A549 (cell line): ENCODE measurements at regions not wholly inside any gene's neighbourhood (a gene's known extent, or its start where the extent isn't known, plus 50 kb on each side); places are given as distances from the start of the nearest gene placed in this dataset.

Source experiments
- ATAC-seq, 2 experiments: fragments of 200-7000 bp in 1 of 2; fragments of >200 bp in 1 of 2; cut with Nextera tagmentation in 1 of 2; cut with Tn5 transposase in 1 of 2; 3 replicates each; pipeline versions ENCODE4 v1.8.0 to v1.9.1; 2018 to 2020; ENCODE audit warnings: mild to moderate bottlenecking in 1 of 2, moderate library complexity in 1 of 2
- CTCF ChIA-PET: fragments of 300-600 bp; sonication (Branson Sonifier 250); formaldehyde crosslinking; extraction: SDS; loops from one replicate; lab custom pipeline; 2021; ENCODE audit warnings: antibody characterized with exemption, inconsistent platforms; lab: Yijun Ruan, JAX
- POLR2A ChIA-PET: fragments of 350-600 bp; formaldehyde crosslinking; extraction: SDS; loops from one replicate; lab custom pipeline; 2021; ENCODE audit warnings: antibody characterized with exemption, inconsistent platforms; lab: Yijun Ruan, JAX
- DNase-seq, 2 experiments: peaks; one replicate each; pipeline versions ENCODE4 v3.0.0 to v3.0.0-alpha.2; 2011 to 2016; ENCODE audit warnings: low read depth in 1 of 2, low spot score in 1 of 2
- FAIRE-seq: peaks from 2 replicates; lab custom pipeline; 2011; peaks lifted over from hg19 to GRCh38; lab: Jason Lieb, UNC
- H3K27ac ChIP-seq, 2 experiments: fragments of >200 bp; sonication (Bioruptor Twin); formaldehyde crosslinking; 3 replicates each; pipeline ENCODE4 v1.5.1; 2016 to 2017
- H3K4me1 ChIP-seq: fragments of >200 bp; sonication (Bioruptor Twin); formaldehyde crosslinking; 3 replicates; pipeline ENCODE4 v1.6.1; 2016
- H3K4me2 ChIP-seq: fragments of >200 bp; sonication (Bioruptor Twin); formaldehyde crosslinking; 3 replicates; pipeline ENCODE4 v1.6.1; 2016
- H3K4me3 ChIP-seq: fragments of >200 bp; sonication (Bioruptor Twin); formaldehyde crosslinking; 3 replicates; pipeline ENCODE4 v1.5.1; 2016
- H3K9me3 ChIP-seq: fragments of >200 bp; sonication (Bioruptor Twin); formaldehyde crosslinking; 3 replicates; pipeline ENCODE4 v1.6.1; 2016
- BCL3 ChIP-seq: fragments of >200 bp; sonication (Bioruptor Twin); formaldehyde crosslinking; IDR thresholded peaks from 3 replicates; pipeline ENCODE4 v1.6.1; 2016
- CBX8 ChIP-seq: fragments of 200-600 bp; sonication (generic); IDR thresholded peaks from 2 replicates; pipeline ENCODE4 v1.6.1; 2016
- EP300 ChIP-seq, 2 experiments: fragments of >200 bp; sonication (Bioruptor Twin); formaldehyde crosslinking; IDR thresholded peaks; 2 replicates in 1 of 2; 3 replicates in 1 of 2; pipeline ENCODE4 v1.6.1; 2016 to 2017
- FOXS1 ChIP-seq: fragments of 250-450 bp; sonication (Bioruptor Pico); IDR thresholded peaks from 2 replicates; pipeline ENCODE4 v1.5.0; 2020; ENCODE audit warnings: mild to moderate bottlenecking, moderate library complexity
- GATA3 ChIP-seq: IDR thresholded peaks from 2 replicates; pipeline ENCODE4 v1.6.1; 2012; ENCODE audit warnings: borderline replicate concordance
- HES2 ChIP-seq: fragments of >200 bp; sonication (Bioruptor Twin); formaldehyde crosslinking; IDR thresholded peaks from 2 replicates; pipeline ENCODE4 v1.6.1; 2016
- HOXA7 ChIP-seq: fragments of 250-450 bp; sonication (Bioruptor Pico); IDR thresholded peaks from 2 replicates; pipeline ENCODE4 v1.5.0; 2020; ENCODE audit warnings: mild to moderate bottlenecking, moderate library complexity
- HOXB5 ChIP-seq: fragments of 250-450 bp; sonication (Bioruptor Pico); IDR thresholded peaks from 2 replicates; pipeline ENCODE4 v1.5.0; 2020; ENCODE audit warnings: mild to moderate bottlenecking, moderate library complexity
- JUNB ChIP-seq: fragments of >200 bp; sonication (Bioruptor Twin); formaldehyde crosslinking; IDR thresholded peaks from 2 replicates; pipeline ENCODE4 v1.6.1; 2016
- KDM5A ChIP-seq: fragments of 200-600 bp; sonication (generic); IDR thresholded peaks from 2 replicates; pipeline ENCODE4 v1.6.1; 2016; ENCODE audit warnings: antibody characterized with exemption, mild to moderate bottlenecking
- MAFK ChIP-seq: fragments of 450-650 bp; IDR thresholded peaks from 2 replicates; pipeline ENCODE4 v1.6.1; 2014; ENCODE audit not compliant: partially characterized antibody
- MYC ChIP-seq: IDR thresholded peaks from 2 replicates; pipeline ENCODE4 v1.6.1; 2012; ENCODE audit warnings: mild to moderate bottlenecking, inconsistent platforms, low read length, improper control_type of control experiment, borderline replicate concordance
- PHF8 ChIP-seq: fragments of 200-600 bp; sonication (generic); IDR thresholded peaks from 2 replicates; pipeline ENCODE4 v1.6.1; 2016; ENCODE audit warnings: low read depth, mild to moderate bottlenecking, antibody characterized with exemption, moderate library complexity, borderline replicate concordance
- RAD21 ChIP-seq, 2 experiments: fragments of >200 bp in 1 of 2; sonication (Bioruptor Twin) in 1 of 2; formaldehyde crosslinking in 1 of 2; IDR thresholded peaks in 1 of 2; conservative IDR thresholded peaks in 1 of 2; 2 replicates in 1 of 2; 3 replicates in 1 of 2; pipeline ENCODE4 v1.6.1; 2012 to 2018; ENCODE audit warnings: inconsistent platforms in 1 of 2
- RARB ChIP-seq: fragments of 250-450 bp; sonication (Bioruptor Pico); IDR thresholded peaks from 2 replicates; pipeline ENCODE4 v1.8.0; 2021; ENCODE audit warnings: mild to moderate bottlenecking, moderate library complexity
- REST ChIP-seq: fragments of 200-600 bp; sonication (generic); IDR thresholded peaks from 2 replicates; pipeline ENCODE4 v1.6.1; 2016; ENCODE audit warnings: antibody characterized with exemption, mild to moderate bottlenecking, moderate library complexity
- RFX5 ChIP-seq: fragments of 450-650 bp; IDR thresholded peaks from 2 replicates; pipeline ENCODE4 v1.7.1; 2014; ENCODE audit warnings: antibody characterized with exemption, mild to moderate bottlenecking, moderate library complexity
- SMC3 ChIP-seq: fragments of >200 bp; sonication (Bioruptor Twin); formaldehyde crosslinking; IDR thresholded peaks from 3 replicates; pipeline ENCODE4 v1.6.1; 2018; ENCODE audit warnings: inconsistent platforms
- TP53 ChIP-seq: fragments of 250-450 bp; sonication (Bioruptor Pico); IDR thresholded peaks from 2 replicates; pipeline ENCODE4 v1.5.0; 2021; ENCODE audit warnings: mild to moderate bottlenecking, moderate library complexity
- ZC3H11A ChIP-seq: fragments of 450-650 bp; IDR thresholded peaks from 2 replicates; pipeline ENCODE4 v1.6.1; 2014; ENCODE audit warnings: antibody characterized with exemption, mild to moderate bottlenecking
- ZSCAN20 ChIP-seq: fragments of 250-450 bp; sonication (Bioruptor Pico); IDR thresholded peaks from 2 replicates; pipeline ENCODE4 v1.8.0; 2022; ENCODE audit warnings: mild to moderate bottlenecking, moderate library complexity
- WGBS: methylation state at CpG from one replicate; pipeline ENCODE4 v1.1.6; 2017; ENCODE audit errors: missing lambda C conversion rate; 5-methylcytosine and 5-hydroxymethylcytosine counted together
- TF ChIP-seq, protein P1 (sequence below): IDR thresholded peaks from 2 replicates; pipeline ENCODE4 v1.6.1; 2012; ENCODE audit warnings: low read depth, borderline replicate concordance

GRCh38 chr6:141057761-141058160 is 1075.0 kb upstream of the GJE1 start:
- Histone ChIP-seq H3K27ac (no peak overlapping the region), H3K4me3 (no peak overlapping the region), H3K4me1 (no peaks in the 10 kb centered on the region), H3K4me2 (no peak overlapping the region), H3K9me3 (no peaks in the 10 kb centered on the region)
- ChIA-PET CTCF (interaction anchor here (0.7 kb wide), 1 partner anchor 10 kb away, joined by 3 read pairs; no protein-coding TSS in a partner anchor), POLR2A (no interaction called here)
- FAIRE-seq (no peak), ATAC-seq (no peak), DNase-seq (no peak)
- WGBS, result 81% methylated on average over 2 of the region's 2 CpGs
- TF ChIP-seq HES2, result no peak
- no peak for TF ChIP-seq MYC
- TF ChIP-seq PHF8, result no peak
- no peak for TF ChIP-seq FOXS1 (CRISPR knock-in tag)
- TF ChIP-seq BCL3, result no peak
- TF ChIP-seq RARB (CRISPR knock-in tag), result no peak
- TF ChIP-seq HOXB5 (CRISPR knock-in tag), result no peak
- no peak for TF ChIP-seq SMC3
- no peak for TF ChIP-seq RAD21 (conservative IDR thresholded peaks at IDR 0.05 in 1 of 2, IDR thresholded peaks at IDR 0.05 in 1 of 2)
- no peak for TF ChIP-seq MAFK
- TF ChIP-seq EP300 (IDR thresholded peaks at IDR 0.05), result no peak
- no peak for TF ChIP-seq REST
- TF ChIP-seq KDM5A, result no peak

- TF ChIP-seq, protein P1, sequence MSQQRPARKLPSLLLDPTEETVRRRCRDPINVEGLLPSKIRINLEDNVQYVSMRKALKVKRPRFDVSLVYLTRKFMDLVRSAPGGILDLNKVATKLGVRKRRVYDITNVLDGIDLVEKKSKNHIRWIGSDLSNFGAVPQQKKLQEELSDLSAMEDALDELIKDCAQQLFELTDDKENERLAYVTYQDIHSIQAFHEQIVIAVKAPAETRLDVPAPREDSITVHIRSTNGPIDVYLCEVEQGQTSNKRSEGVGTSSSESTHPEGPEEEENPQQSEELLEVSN, result no peak
- TF ChIP-seq MAFK (peak; percentile 44), JUNB (no peak)
- no peak overlapping the region for H3K27ac ChIP-seq
- FAIRE-seq, result no peak
- H3K9me3 ChIP-seq, result no peaks in the 10 kb centered on the region
- H3K4me2 ChIP-seq, result no peak overlapping the region
- ATAC-seq, result no peak
- ChIA-PET POLR2A (no interaction called here), CTCF (no interaction called here)
- H3K4me3 ChIP-seq, result no peak overlapping the region
- DNase-seq, result no peak
- 80% methylated on average over 2 of the region's 2 CpGs for WGBS
- no peaks in the 10 kb centered on the region for H3K4me1 ChIP-seq
Observed at GRCh38 chr6:141056945-141057625, 1075.6 kb upstream of the GJE1 start.

DNA sequence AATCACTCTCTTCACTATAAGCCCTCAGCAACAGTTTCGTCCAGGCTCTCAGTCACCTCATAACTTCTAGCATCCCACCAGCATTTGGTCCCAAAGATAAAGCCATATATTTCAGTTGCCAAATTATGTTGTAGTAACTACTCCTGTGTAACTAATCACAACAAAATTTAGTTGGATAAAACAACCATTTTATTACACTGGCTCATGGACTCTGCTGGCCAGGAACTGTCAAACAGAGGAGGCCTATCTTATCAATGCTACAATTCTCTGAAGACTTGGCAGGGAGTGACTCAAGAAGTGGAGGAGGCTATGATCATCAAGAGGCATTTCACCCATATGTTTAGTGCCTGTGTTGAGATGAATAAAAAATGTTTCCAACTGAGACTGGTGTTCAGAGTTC is 1082.3 kb upstream of the GJE1 start:
- no peak overlapping the region for H3K27ac ChIP-seq
- POLR2A ChIA-PET, result no interaction called here
- TF ChIP-seq RFX5 (no peak), HOXA7 (CRISPR knock-in tag) (no peak), ZSCAN20 (CRISPR knock-in tag) (no peak), CBX8 (no peak), TP53 (no peak), ZC3H11A (no peak), GATA3 (no peak)
- TF ChIP-seq, protein P1, result no peak
- H3K4me2 ChIP-seq, result no peak overlapping the region
- H3K4me3 ChIP-seq, result no peak overlapping the region
- no peaks in the 10 kb centered on the region for H3K4me1 ChIP-seq
- ATAC-seq, result no peak
- 58% methylated on average over 1 of the region's 1 CpG for WGBS
- no peak for FAIRE-seq
- CTCF ChIA-PET, result no interaction called here
- no peak for DNase-seq
- no peaks in the 10 kb centered on the region; the same call in 2 of the 3 replicates for H3K9me3 ChIP-seq
